ENCODE measurements at regions not wholly inside any gene's neighbourhood (a gene's known extent, or its start where the extent isn't known, plus 50 kb on each side); places are given as distances from the start of the nearest gene placed in this dataset.
"Not testable (repeated sequence)": the region's sequence is repeated elsewhere in the genome, so short reads cannot be mapped to it uniquely, and the experiment has no call there.

DNA sequence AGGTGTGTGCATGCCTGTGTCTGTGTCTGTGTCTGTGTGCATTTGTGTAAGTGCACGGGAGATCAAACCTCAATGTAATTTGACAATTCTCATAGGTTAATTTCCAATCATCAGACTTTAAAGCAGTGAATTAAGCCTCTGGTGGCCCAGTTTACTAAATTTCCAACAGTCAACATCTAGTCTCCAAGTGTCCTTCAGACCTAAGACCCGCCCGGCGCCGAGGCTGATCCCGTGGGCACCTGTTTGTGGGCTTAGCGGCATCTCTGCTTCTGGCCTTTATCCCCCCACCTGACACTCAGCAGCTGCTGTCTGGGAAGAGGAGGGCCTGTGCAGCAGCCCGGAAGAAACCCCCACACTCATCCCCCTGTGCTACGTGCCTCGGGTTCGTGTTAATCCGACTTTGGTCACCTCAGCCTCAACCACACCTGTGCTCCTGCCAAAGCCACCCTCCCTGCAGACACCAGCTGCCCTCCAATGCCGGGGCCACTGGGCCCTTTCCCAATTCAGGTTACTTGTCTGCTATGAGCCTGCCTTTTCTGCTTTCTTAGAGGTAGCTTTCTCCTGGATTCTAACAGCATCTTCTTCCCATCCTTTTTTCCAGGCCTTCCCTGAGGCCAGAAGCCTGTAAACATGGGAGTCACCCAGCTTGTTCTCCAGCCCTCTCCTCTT is 154.7 kb downstream of the ATP6V0E2 start:
- TF ChIP-seq, protein P1, sequence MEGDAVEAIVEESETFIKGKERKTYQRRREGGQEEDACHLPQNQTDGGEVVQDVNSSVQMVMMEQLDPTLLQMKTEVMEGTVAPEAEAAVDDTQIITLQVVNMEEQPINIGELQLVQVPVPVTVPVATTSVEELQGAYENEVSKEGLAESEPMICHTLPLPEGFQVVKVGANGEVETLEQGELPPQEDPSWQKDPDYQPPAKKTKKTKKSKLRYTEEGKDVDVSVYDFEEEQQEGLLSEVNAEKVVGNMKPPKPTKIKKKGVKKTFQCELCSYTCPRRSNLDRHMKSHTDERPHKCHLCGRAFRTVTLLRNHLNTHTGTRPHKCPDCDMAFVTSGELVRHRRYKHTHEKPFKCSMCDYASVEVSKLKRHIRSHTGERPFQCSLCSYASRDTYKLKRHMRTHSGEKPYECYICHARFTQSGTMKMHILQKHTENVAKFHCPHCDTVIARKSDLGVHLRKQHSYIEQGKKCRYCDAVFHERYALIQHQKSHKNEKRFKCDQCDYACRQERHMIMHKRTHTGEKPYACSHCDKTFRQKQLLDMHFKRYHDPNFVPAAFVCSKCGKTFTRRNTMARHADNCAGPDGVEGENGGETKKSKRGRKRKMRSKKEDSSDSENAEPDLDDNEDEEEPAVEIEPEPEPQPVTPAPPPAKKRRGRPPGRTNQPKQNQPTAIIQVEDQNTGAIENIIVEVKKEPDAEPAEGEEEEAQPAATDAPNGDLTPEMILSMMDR (IDR thresholded peaks at IDR 0.05; ENCODE audit: low read depth, low read length), result not testable (repeated sequence)
- not testable (repeated sequence) for TF ChIP-seq EZH2phosphoT487 (IDR thresholded peaks at IDR 0.05; ENCODE audit: low read depth)
